ENCODE measurements at regions not wholly inside any gene's neighbourhood (a gene's known extent, or its start where the extent isn't known, plus 50 kb on each side); places are given as distances from the start of the nearest gene placed in this dataset.
A peak's percentile ranks its signal among the peaks of the same experiment; 100 is the strongest.

GRCh38 chr1:219837274-219837993 lies 90.9 kb downstream of the SLC30A10 start (continued):
- TF ChIP-seq RAD21 (IDR thresholded peaks at IDR 0.05; ENCODE audit: low read depth), result peak; percentile 89
- TF ChIP-seq, protein P1, sequence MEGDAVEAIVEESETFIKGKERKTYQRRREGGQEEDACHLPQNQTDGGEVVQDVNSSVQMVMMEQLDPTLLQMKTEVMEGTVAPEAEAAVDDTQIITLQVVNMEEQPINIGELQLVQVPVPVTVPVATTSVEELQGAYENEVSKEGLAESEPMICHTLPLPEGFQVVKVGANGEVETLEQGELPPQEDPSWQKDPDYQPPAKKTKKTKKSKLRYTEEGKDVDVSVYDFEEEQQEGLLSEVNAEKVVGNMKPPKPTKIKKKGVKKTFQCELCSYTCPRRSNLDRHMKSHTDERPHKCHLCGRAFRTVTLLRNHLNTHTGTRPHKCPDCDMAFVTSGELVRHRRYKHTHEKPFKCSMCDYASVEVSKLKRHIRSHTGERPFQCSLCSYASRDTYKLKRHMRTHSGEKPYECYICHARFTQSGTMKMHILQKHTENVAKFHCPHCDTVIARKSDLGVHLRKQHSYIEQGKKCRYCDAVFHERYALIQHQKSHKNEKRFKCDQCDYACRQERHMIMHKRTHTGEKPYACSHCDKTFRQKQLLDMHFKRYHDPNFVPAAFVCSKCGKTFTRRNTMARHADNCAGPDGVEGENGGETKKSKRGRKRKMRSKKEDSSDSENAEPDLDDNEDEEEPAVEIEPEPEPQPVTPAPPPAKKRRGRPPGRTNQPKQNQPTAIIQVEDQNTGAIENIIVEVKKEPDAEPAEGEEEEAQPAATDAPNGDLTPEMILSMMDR (IDR thresholded peaks at IDR 0.05 in 2 of 3, conservative IDR thresholded peaks at IDR 0.05 in 1 of 3; ENCODE audit: borderline replicate concordance in 1 of 3, insufficient read depth in 1 of 3, low read depth in 2 of 3, low read length in 2 of 3), result peak; percentile 60 to 80 (median 63)

GRCh38 chr1:219834314-219834917 lies 93.9 kb downstream of the SLC30A10 start:
- BruUV-seq (replicated peaks), result no TSS peak
- RAD21 ChIA-PET (ENCODE audit: low non-redundant PET in 1 of 2, low total read pairs in 2 of 2, uncharacterized antibody in 2 of 2, unreplicated experiment in 2 of 2), result no interaction called here
- intact Hi-C loops (cut with micrococcal nuclease), result loop anchor here (10.0 kb wide), 1 partner anchor 290 kb away; no protein-coding TSS in a partner anchor
- H3K4me3 ChIP-seq (replicated peaks in 1 of 2; ENCODE audit: low read depth in 1 of 2, low read length in 2 of 2), result no peak overlapping the region
- H4K20me1 ChIP-seq (ENCODE audit: insufficient read depth), result no peaks in the 10 kb centered on the region
- POLR2A ChIA-PET, result no interaction called here
- H3K9ac ChIP-seq (ENCODE audit: low read length), result no peak overlapping the region
- no peaks in the 10 kb centered on the region for H3K4me1 ChIP-seq (ENCODE audit: control insufficient read depth in 1 of 2, insufficient read depth in 2 of 2, low read length in 2 of 2)
- TF ChIP-seq REST (IDR thresholded peaks at IDR 0.05; ENCODE audit: low read depth) (no peak), ATF3 (IDR thresholded peaks at IDR 0.05) (no peak), ZFX (IDR thresholded peaks at IDR 0.05) (no peak), EZH2 (IDR thresholded peaks at IDR 0.05) (no peak), JUND (IDR thresholded peaks at IDR 0.05) (no peak), FOSL1 (IDR thresholded peaks at IDR 0.05; ENCODE audit: low read depth) (no peak), SP1 (IDR thresholded peaks at IDR 0.05; ENCODE audit: low read depth) (no peak), TCF7L2 (IDR thresholded peaks at IDR 0.05; ENCODE audit: borderline replicate concordance, extremely low read depth, insufficient read depth, insufficient read length) (no peak), POLR2AphosphoS5 (IDR thresholded peaks at IDR 0.05; ENCODE audit: low read depth, low read length) (no peak), CBX3 (IDR thresholded peaks at IDR 0.05; ENCODE audit: low read depth) (no peak), EZH2phosphoT487 (IDR thresholded peaks at IDR 0.05; ENCODE audit: borderline replicate concordance) (no peak)
- TF ChIP-seq, protein P2, sequence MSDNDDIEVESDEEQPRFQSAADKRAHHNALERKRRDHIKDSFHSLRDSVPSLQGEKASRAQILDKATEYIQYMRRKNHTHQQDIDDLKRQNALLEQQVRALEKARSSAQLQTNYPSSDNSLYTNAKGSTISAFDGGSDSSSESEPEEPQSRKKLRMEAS (IDR thresholded peaks at IDR 0.05), result no peak
- TF ChIP-seq, protein P1 (IDR thresholded peaks at IDR 0.05 in 2 of 3, conservative IDR thresholded peaks at IDR 0.05 in 1 of 3; ENCODE audit: borderline replicate concordance in 1 of 3, insufficient read depth in 1 of 3, low read depth in 2 of 3, low read length in 2 of 3), result no peak
- no peak overlapping the region for H3K27ac ChIP-seq (ENCODE audit: low read depth, low read length)
- H3K79me2 ChIP-seq (ENCODE audit: insufficient read depth, low read length), result no peaks in the 10 kb centered on the region
- H3K36me3 ChIP-seq (ENCODE audit: control insufficient read depth in 1 of 2, insufficient read depth in 2 of 2, low read length in 2 of 2), result no peaks in the 10 kb centered on the region
- H3K27me3 ChIP-seq (ENCODE audit: insufficient read depth, low read length), result peaks cover 7% of the 10 kb centered on the region; the same call in 1 of the 2 replicates
- H2AFZ ChIP-seq (ENCODE audit: low read depth, low read length, poor library complexity, severe bottlenecking), result no peak overlapping the region
- H3K4me2 ChIP-seq (ENCODE audit: low read length), result no peak overlapping the region
- CTCF ChIA-PET, result no interaction called here
- H3K9me2 ChIP-seq (ENCODE audit: insufficient read depth), result no peaks in the 10 kb centered on the region
- DNase-seq (ENCODE audit: low read depth, low spot score) (no peak), ATAC-seq (no peak)
- H3K9me3 ChIP-seq (ENCODE audit: control insufficient read depth in 1 of 2, insufficient read depth in 1 of 2, low read depth in 1 of 2, low read length in 2 of 2), result no peaks in the 10 kb centered on the region

Measured in HCT116 (cell line).